HEK293 (cell line): ENCODE measurements at regions not wholly inside any gene's neighbourhood (a gene's known extent, or its start where the extent isn't known, plus 50 kb on each side); places are given as distances from the start of the nearest gene placed in this dataset.

Experiments used
- CTCF ChIA-PET: fragments of 350-600 bp; formaldehyde crosslinking; extraction: SDS; loops from one replicate; lab custom pipeline; 2021; ENCODE audit warnings: antibody characterized with exemption; lab: Yijun Ruan, JAX
- POLR2A ChIA-PET: fragments of 300-600 bp; formaldehyde crosslinking; extraction: SDS; loops from one replicate; lab custom pipeline; 2020; ENCODE audit warnings: antibody characterized with exemption, inconsistent platforms; lab: Yijun Ruan, JAX
- H3K27ac ChIP-seq: fragments of 200-500 bp; sonication (Bioruptor generic); 2 replicates; pipeline ENCODE4 v1.5.1; 2014; ENCODE audit warnings: low read depth, low read length, control low read depth, inconsistent platforms; ENCODE audit errors: extremely low read depth
- H3K36me3 ChIP-seq, 2 experiments: fragments of 200-500 bp in 1 of 2; sonication (Bioruptor generic) in 1 of 2; 1 replicate in 1 of 2; 2 replicates in 1 of 2; pipeline ENCODE4 v1.5.1; 2014 to 2017; ENCODE audit warnings: inconsistent platforms in 2 of 2, low read length in 2 of 2; ENCODE audit not compliant: control insufficient read depth in 2 of 2, insufficient read depth in 1 of 2
- H3K4me1 ChIP-seq: fragments of 200-500 bp; sonication (Bioruptor generic); 2 replicates; pipeline ENCODE4 v1.5.1; 2014; ENCODE audit warnings: mild to moderate bottlenecking, low read length, inconsistent platforms; ENCODE audit not compliant: control insufficient read depth, insufficient read depth
- H3K4me3 ChIP-seq: 2 replicates; pipeline ENCODE4 v1.5.1; 2011; ENCODE audit warnings: low read depth, mild to moderate bottlenecking, control low read depth, low read length, moderate library complexity
- H3K9me3 ChIP-seq: fragments of 200-500 bp; sonication (Bioruptor generic); 2 replicates; pipeline ENCODE4 v1.5.1; 2014; ENCODE audit warnings: low read depth, low read length, inconsistent platforms; ENCODE audit not compliant: control insufficient read depth, insufficient read depth
- BCL11B ChIP-seq: fragments of 450-650 bp; formaldehyde crosslinking; IDR thresholded peaks from 2 replicates; pipeline ENCODE4 v1.5.1; 2016; ENCODE audit warnings: low read depth, missing biosample characterization, missing genetic modification characterization
- GLI2 ChIP-seq: fragments of 450-650 bp; formaldehyde crosslinking; IDR thresholded peaks from 2 replicates; pipeline ENCODE4; 2017; ENCODE audit warnings: missing biosample characterization, missing genetic modification characterization, low read depth, borderline replicate concordance
- GLIS1 ChIP-seq: fragments of 450-650 bp; formaldehyde crosslinking; IDR thresholded peaks from 2 replicates; pipeline ENCODE4 v1.5.1; 2016; ENCODE audit warnings: missing biosample characterization, missing genetic modification characterization
- OSR2 ChIP-seq: fragments of 450-650 bp; formaldehyde crosslinking; IDR thresholded peaks from 2 replicates; pipeline ENCODE4 v1.5.1; 2016; ENCODE audit warnings: missing biosample characterization, missing genetic modification characterization
- SCRT2 ChIP-seq: fragments of 450-650 bp; formaldehyde crosslinking; IDR thresholded peaks from 2 replicates; pipeline ENCODE4 v1.5.1; 2016; ENCODE audit warnings: missing biosample characterization, missing genetic modification characterization
- ZNF157 ChIP-seq: fragments of 450-650 bp; formaldehyde crosslinking; IDR thresholded peaks from 2 replicates; pipeline ENCODE4 v1.5.1; 2016; ENCODE audit warnings: missing biosample characterization, missing genetic modification characterization
- ZNF175 ChIP-seq: fragments of 450-650 bp; formaldehyde crosslinking; IDR thresholded peaks from 2 replicates; pipeline ENCODE4 v1.5.1; 2016; ENCODE audit warnings: missing biosample characterization, missing genetic modification characterization
- ZNF221 ChIP-seq: fragments of 450-650 bp; formaldehyde crosslinking; IDR thresholded peaks from 2 replicates; pipeline ENCODE4 v1.5.1; 2017; ENCODE audit warnings: missing biosample characterization, missing genetic modification characterization, borderline replicate concordance
- ZNF23 ChIP-seq: fragments of 450-650 bp; formaldehyde crosslinking; IDR thresholded peaks from 2 replicates; pipeline ENCODE4 v1.5.1; 2016; ENCODE audit warnings: missing biosample characterization, missing genetic modification characterization, borderline replicate concordance
- ZNF302 ChIP-seq: fragments of 450-650 bp; formaldehyde crosslinking; IDR thresholded peaks from 2 replicates; pipeline ENCODE4 v1.5.1; 2016; ENCODE audit warnings: missing biosample characterization, missing genetic modification characterization, low read depth
- ZNF350 ChIP-seq: fragments of 450-650 bp; formaldehyde crosslinking; IDR thresholded peaks from 2 replicates; pipeline ENCODE4 v1.5.0; 2017; ENCODE audit warnings: missing biosample characterization, mild to moderate bottlenecking, missing genetic modification characterization
- ZNF416 ChIP-seq: fragments of 450-650 bp; formaldehyde crosslinking; IDR thresholded peaks from 2 replicates; pipeline ENCODE4 v1.5.1; 2016; ENCODE audit warnings: missing biosample characterization, missing genetic modification characterization
- ZNF426 ChIP-seq: fragments of 450-650 bp; formaldehyde crosslinking; IDR thresholded peaks from 2 replicates; pipeline ENCODE4 v1.5.1; 2017; ENCODE audit warnings: missing biosample characterization, missing genetic modification characterization, mild to moderate bottlenecking, inconsistent platforms, moderate library complexity
- ZNF548 ChIP-seq: fragments of 450-650 bp; formaldehyde crosslinking; IDR thresholded peaks from 2 replicates; pipeline ENCODE4 v1.5.1; 2016; ENCODE audit warnings: missing biosample characterization, missing genetic modification characterization
- ZNF555 ChIP-seq: fragments of 450-650 bp; formaldehyde crosslinking; conservative IDR thresholded peaks from 2 replicates; pipeline ENCODE4 v1.5.1; 2017; ENCODE audit warnings: missing biosample characterization, mild to moderate bottlenecking, missing genetic modification characterization, inconsistent platforms
- ZNF639 ChIP-seq: fragments of 450-650 bp; formaldehyde crosslinking; IDR thresholded peaks from 2 replicates; pipeline ENCODE4 v1.5.1; 2016; ENCODE audit warnings: missing biosample characterization, missing genetic modification characterization
- ZNF658 ChIP-seq: fragments of 450-650 bp; formaldehyde crosslinking; IDR thresholded peaks from 2 replicates; pipeline ENCODE4; 2016; ENCODE audit warnings: missing biosample characterization, missing genetic modification characterization
- ZNF670 ChIP-seq: fragments of 450-650 bp; formaldehyde crosslinking; IDR thresholded peaks from 2 replicates; pipeline ENCODE4 v1.5.1; 2016; ENCODE audit warnings: missing biosample characterization, missing genetic modification characterization, low read depth
- ZNF747 ChIP-seq: fragments of 450-650 bp; formaldehyde crosslinking; IDR thresholded peaks from 2 replicates; pipeline ENCODE4 v1.5.1; 2016; ENCODE audit warnings: missing biosample characterization, missing genetic modification characterization
- ZNF837 ChIP-seq: fragments of 450-650 bp; formaldehyde crosslinking; IDR thresholded peaks from 2 replicates; pipeline ENCODE4 v1.5.1; 2016; ENCODE audit warnings: missing biosample characterization, missing genetic modification characterization
- TF ChIP-seq, protein P1 (sequence below): fragments of 450-650 bp; formaldehyde crosslinking; IDR thresholded peaks from 2 replicates; pipeline ENCODE4 v1.5.1; 2016; ENCODE audit warnings: missing biosample characterization, missing genetic modification characterization
- TF ChIP-seq, protein P2 (sequence below): fragments of 450-650 bp; formaldehyde crosslinking; IDR thresholded peaks from 2 replicates; pipeline ENCODE4 v1.5.1; 2016; ENCODE audit warnings: missing biosample characterization, missing genetic modification characterization
- TF ChIP-seq, protein P3 (sequence below): fragments of 450-650 bp; formaldehyde crosslinking; IDR thresholded peaks from 2 replicates; pipeline ENCODE4 v1.5.1; 2016; ENCODE audit warnings: missing biosample characterization, missing genetic modification characterization
- TF ChIP-seq, protein P4 (sequence below): fragments of 450-650 bp; formaldehyde crosslinking; IDR thresholded peaks from 2 replicates; pipeline ENCODE4 v1.5.1; 2017; ENCODE audit warnings: missing biosample characterization, mild to moderate bottlenecking, missing genetic modification characterization, moderate library complexity

DNA sequence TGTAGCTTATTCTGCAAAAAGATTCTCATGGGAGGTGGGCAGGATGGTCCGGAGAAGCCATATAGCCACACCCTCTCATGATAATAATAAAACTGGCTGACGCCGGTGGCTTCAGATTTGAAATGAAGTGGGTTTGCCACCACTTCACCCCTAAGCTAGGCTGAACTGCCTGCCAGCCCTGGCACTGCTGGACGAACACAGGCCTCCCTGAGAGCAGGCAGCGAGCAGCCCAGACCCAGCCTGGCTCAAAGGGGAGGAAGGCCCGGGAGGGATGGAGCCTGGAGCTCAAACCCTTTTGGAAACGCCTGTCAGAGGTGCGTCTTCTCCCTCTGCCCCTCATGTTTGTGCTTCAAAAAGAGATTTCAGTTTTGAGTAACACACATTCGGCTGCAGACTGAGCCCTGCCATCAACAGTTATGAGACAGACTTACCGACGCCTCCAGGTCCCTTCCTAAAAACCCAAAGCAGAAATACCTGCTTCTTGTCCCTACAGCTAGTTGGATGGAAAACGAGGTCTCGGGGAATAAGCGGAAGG, 71.1 kb upstream of the HPCAL1 start:
- H3K4me3 ChIP-seq, result no peak overlapping the region
- H3K27ac ChIP-seq, result no peak overlapping the region
- ChIA-PET CTCF (interaction anchor here (0.6 to 1.2 kb wide), 3 partner anchors 159 to 203 kb away, joined by 3 read pairs; no protein-coding TSS in a partner anchor), POLR2A (no interaction called here)
- TF ChIP-seq, protein P1, sequence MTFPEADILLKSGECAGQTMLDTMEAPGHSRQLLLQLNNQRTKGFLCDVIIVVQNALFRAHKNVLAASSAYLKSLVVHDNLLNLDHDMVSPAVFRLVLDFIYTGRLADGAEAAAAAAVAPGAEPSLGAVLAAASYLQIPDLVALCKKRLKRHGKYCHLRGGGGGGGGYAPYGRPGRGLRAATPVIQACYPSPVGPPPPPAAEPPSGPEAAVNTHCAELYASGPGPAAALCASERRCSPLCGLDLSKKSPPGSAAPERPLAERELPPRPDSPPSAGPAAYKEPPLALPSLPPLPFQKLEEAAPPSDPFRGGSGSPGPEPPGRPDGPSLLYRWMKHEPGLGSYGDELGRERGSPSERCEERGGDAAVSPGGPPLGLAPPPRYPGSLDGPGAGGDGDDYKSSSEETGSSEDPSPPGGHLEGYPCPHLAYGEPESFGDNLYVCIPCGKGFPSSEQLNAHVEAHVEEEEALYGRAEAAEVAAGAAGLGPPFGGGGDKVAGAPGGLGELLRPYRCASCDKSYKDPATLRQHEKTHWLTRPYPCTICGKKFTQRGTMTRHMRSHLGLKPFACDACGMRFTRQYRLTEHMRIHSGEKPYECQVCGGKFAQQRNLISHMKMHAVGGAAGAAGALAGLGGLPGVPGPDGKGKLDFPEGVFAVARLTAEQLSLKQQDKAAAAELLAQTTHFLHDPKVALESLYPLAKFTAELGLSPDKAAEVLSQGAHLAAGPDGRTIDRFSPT, result no peak
- TF ChIP-seq ZNF416 (tag by site-specific recombination), result no peak
- no peak for TF ChIP-seq ZNF555
- TF ChIP-seq, protein P2, sequence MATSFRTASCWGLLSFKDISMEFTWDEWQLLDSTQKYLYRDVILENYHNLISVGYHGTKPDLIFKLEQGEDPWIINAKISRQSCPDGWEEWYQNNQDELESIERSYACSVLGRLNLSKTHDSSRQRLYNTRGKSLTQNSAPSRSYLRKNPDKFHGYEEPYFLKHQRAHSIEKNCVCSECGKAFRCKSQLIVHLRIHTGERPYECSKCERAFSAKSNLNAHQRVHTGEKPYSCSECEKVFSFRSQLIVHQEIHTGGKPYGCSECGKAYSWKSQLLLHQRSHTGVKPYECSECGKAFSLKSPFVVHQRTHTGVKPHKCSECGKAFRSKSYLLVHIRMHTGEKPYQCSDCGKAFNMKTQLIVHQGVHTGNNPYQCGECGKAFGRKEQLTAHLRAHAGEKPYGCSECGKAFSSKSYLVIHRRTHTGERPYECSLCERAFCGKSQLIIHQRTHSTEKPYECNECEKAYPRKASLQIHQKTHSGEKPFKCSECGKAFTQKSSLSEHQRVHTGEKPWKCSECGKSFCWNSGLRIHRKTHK (tag by site-specific recombination), result no peak
- TF ChIP-seq ZNF639, result no peak
- TF ChIP-seq ZNF23 (tag by site-specific recombination), result no peak
- TF ChIP-seq ZNF157, result no peak
- TF ChIP-seq GLIS1, result no peak
- TF ChIP-seq ZNF658 (tag by site-specific recombination), result no peak
- TF ChIP-seq ZNF670 (tag by site-specific recombination), result no peak
- no peak for TF ChIP-seq ZNF426 (tag by site-specific recombination)
- TF ChIP-seq ZNF175 (tag by site-specific recombination), result no peak
- TF ChIP-seq, protein P3, sequence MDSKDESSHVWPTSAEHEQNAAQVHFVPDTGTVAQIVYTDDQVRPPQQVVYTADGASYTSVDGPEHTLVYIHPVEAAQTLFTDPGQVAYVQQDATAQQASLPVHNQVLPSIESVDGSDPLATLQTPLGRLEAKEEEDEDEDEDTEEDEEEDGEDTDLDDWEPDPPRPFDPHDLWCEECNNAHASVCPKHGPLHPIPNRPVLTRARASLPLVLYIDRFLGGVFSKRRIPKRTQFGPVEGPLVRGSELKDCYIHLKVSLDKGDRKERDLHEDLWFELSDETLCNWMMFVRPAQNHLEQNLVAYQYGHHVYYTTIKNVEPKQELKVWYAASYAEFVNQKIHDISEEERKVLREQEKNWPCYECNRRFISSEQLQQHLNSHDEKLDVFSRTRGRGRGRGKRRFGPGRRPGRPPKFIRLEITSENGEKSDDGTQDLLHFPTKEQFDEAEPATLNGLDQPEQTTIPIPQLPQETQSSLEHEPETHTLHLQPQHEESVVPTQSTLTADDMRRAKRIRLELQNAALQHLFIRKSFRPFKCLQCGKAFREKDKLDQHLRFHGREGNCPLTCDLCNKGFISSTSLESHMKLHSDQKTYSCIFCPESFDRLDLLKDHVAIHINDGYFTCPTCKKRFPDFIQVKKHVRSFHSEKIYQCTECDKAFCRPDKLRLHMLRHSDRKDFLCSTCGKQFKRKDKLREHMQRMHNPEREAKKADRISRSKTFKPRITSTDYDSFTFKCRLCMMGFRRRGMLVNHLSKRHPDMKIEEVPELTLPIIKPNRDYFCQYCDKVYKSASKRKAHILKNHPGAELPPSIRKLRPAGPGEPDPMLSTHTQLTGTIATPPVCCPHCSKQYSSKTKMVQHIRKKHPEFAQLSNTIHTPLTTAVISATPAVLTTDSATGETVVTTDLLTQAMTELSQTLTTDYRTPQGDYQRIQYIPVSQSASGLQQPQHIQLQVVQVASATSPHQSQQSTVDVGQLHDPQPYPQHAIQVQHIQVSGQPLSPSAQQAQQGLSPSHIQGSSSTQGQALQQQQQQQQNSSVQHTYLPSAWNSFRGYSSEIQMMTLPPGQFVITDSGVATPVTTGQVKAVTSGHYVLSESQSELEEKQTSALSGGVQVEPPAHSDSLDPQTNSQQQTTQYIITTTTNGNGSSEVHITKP (tag by site-specific recombination), result no peak
- no peak for TF ChIP-seq ZNF747
- no peak for TF ChIP-seq ZNF548 (tag by site-specific recombination)
- H3K9me3 ChIP-seq, result no peaks in the 10 kb centered on the region
- H3K36me3 ChIP-seq, result no peaks in the 10 kb centered on the region
- H3K4me1 ChIP-seq, result no peaks in the 10 kb centered on the region

- H3K4me1 ChIP-seq, result no peaks in the 10 kb centered on the region
- ChIA-PET CTCF (interaction anchor here (0.9 kb wide), 1 partner anchor 160 kb away, joined by 3 read pairs; no protein-coding TSS in a partner anchor), POLR2A (no interaction called here)
- no peak overlapping the region for H3K4me3 ChIP-seq
- no peaks in the 10 kb centered on the region for H3K36me3 ChIP-seq
- H3K27ac ChIP-seq, result no peak overlapping the region
- H3K9me3 ChIP-seq, result no peaks in the 10 kb centered on the region
- no peak for TF ChIP-seq ZNF221
- TF ChIP-seq, protein P4, sequence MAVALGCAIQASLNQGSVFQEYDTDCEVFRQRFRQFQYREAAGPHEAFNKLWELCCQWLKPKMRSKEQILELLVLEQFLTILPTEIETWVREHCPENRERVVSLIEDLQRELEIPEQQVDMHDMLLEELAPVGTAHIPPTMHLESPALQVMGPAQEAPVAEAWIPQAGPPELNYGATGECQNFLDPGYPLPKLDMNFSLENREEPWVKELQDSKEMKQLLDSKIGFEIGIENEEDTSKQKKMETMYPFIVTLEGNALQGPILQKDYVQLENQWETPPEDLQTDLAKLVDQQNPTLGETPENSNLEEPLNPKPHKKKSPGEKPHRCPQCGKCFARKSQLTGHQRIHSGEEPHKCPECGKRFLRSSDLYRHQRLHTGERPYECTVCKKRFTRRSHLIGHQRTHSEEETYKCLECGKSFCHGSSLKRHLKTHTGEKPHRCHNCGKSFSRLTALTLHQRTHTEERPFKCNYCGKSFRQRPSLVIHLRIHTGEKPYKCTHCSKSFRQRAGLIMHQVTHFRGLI (tag by site-specific recombination), result no peak
- TF ChIP-seq SCRT2 (tag by site-specific recombination), result no peak
- no peak for TF ChIP-seq ZNF350 (tag by site-specific recombination)
- TF ChIP-seq ZNF302 (tag by site-specific recombination), result no peak
- TF ChIP-seq BCL11B (tag by site-specific recombination), result no peak
- no peak for TF ChIP-seq OSR2 (tag by site-specific recombination)
- TF ChIP-seq ZNF837, result no peak
- TF ChIP-seq GLI2 (tag by site-specific recombination), result no peak
Measured at GRCh38 chr2:10232096-10232815, 70.4 kb upstream of the HPCAL1 start.
